ENCODE measurements at regions not wholly inside any gene's neighbourhood (a gene's known extent, or its start where the extent isn't known, plus 50 kb on each side); places are given as distances from the start of the nearest gene placed in this dataset.

DNA sequence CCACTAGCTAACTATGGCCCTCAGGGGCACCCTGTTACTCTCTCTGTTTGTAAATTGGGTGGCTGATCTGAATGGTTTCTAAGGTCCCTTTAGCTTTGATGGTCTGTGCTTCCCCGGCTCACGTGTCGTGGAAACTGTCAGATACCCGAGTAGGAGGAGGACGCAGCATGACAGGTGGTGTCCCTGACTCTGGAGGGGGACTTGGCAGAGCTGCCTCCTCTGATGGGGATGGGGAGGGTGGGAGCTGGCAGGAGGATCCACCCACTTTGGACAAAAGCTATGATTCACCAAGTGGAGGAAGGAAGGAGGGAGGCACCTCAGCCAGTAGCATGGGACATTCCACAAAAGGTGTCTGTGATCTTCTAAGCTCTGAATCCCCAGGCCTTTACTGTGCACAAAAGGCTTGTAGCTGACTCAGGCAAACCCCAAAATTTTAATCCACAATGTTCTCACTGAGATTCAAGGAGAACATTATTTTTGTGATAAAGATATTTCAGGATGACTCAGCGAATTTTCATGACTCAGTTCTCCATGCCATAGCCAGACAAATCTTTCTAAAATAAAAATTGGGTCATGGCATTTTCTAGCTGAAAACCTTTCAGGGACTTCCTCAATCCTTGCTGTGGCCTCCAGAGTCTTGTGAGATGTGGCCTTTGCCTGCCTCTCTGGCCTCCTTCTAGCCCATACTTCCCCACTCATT lies 131.0 kb upstream of the BRINP1 start:
- Histone ChIP-seq H3K9me3 (replicated peaks in 1 of 2; ENCODE audit: control insufficient read depth in 2 of 2, insufficient read depth in 1 of 2, low read depth in 1 of 2, low read length in 2 of 2) (no peaks in the 10 kb centered on the region), H3K4ac (ENCODE audit: low read length) (no peak overlapping the region), H2BK120ac (ENCODE audit: low read depth, low read length) (no peak overlapping the region), H3K4me2 (ENCODE audit: insufficient read depth, low read length, poor library complexity, severe bottlenecking) (no peak overlapping the region), H2BK12ac (ENCODE audit: low read length) (no peak overlapping the region), H3K36me3 (replicated peaks in 1 of 2; ENCODE audit: control insufficient read depth in 2 of 2, insufficient read depth in 2 of 2, low read length in 2 of 2) (no peaks in the 10 kb centered on the region), H3K23ac (ENCODE audit: low read depth, low read length, poor library complexity) (no peak overlapping the region), H3K27ac (replicated peaks; ENCODE audit: low read length) (no peak overlapping the region), H2BK5ac (ENCODE audit: low read length) (no peak overlapping the region), H3K27me3 (ENCODE audit: control insufficient read depth in 3 of 3, insufficient read depth in 3 of 3, low read depth in 1 of 3, low read length in 3 of 3) (no peaks in the 10 kb centered on the region), H2AK5ac (ENCODE audit: low read depth, low read length) (no peak overlapping the region), H4K8ac (ENCODE audit: low read depth, low read length) (no peak overlapping the region), H2BK15ac (ENCODE audit: low read length) (no peak overlapping the region), H3K9ac (ENCODE audit: low read depth, low read length, poor library complexity) (no peak overlapping the region), H3K4me1 (ENCODE audit: control insufficient read depth in 2 of 2, insufficient read depth in 1 of 2, low read depth in 1 of 2, low read length in 2 of 2) (peaks cover 0 to 4% of the 10 kb centered on the region in 2 donors), H3K14ac (ENCODE audit: low read length) (no peak overlapping the region), H4K91ac (ENCODE audit: low read depth, low read length, poor library complexity) (no peak overlapping the region), H2AFZ (ENCODE audit: low read length) (no peak overlapping the region), H3K4me3 (ENCODE audit: low read length in 2 of 2) (no peak overlapping the region), H3K79me1 (ENCODE audit: low read depth, low read length) (no peaks in the 10 kb centered on the region), H3K18ac (ENCODE audit: low read length) (no peak overlapping the region)
- no peak for DNase-seq (ENCODE audit: low spot score)
- no CpG with 5 or more reads among the region's 6 CpGs for WGBS, 2 donors (ENCODE audit: extremely low coverage in 2 of 2, insufficient read length in 2 of 2, insufficient replicate concordance in 1 of 2)

DNA sequence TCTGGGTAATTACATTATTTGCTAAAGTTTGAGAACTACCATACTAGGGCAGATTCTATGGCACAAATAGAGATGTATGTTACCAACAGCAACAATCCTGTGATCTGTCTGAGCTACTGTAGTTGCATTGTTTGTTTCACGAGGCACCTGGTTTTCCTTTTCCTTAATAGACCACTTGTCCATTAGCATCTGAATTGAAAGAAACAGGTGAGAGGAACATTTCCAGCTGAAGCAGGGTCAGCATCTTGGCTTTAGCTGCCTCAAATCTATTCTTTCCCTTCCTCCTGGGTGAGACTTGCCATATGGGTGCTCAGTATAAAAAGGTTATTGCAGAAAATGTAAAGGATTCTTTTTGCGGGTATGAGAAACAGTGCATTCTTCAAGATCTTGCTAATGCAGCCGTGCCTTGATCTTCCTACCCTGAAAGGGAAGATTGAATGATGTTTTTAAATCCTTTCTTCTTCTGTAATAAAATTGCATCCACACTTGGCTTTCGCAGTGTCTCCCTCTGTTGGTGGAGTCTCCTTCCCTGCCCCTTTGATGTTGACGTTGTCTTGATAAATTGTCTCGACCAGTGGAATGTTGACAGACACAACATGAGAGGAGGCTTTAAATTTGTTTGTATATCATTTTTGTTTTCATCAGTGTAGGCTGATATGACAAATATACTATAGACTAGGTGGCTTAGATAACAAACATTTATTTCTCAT lies 118.0 kb upstream of the BRINP1 start:
- Histone ChIP-seq H3K79me1 (ENCODE audit: low read depth, low read length) (no peaks in the 10 kb centered on the region), H2AK5ac (ENCODE audit: low read depth, low read length) (no peak overlapping the region), H2AFZ (ENCODE audit: low read length) (no peak overlapping the region), H2BK15ac (ENCODE audit: low read length) (no peak overlapping the region), H4K8ac (ENCODE audit: low read depth, low read length) (no peak overlapping the region), H3K18ac (ENCODE audit: low read length) (no peak overlapping the region), H3K4me1 (ENCODE audit: control insufficient read depth in 2 of 2, insufficient read depth in 1 of 2, low read depth in 1 of 2, low read length in 2 of 2) (no peaks in the 10 kb centered on the region), H3K4ac (ENCODE audit: low read length) (no peak overlapping the region), H4K91ac (ENCODE audit: low read depth, low read length, poor library complexity) (no peak overlapping the region), H3K4me3 (ENCODE audit: low read length in 2 of 2) (no peak overlapping the region), H3K4me2 (ENCODE audit: insufficient read depth, low read length, poor library complexity, severe bottlenecking) (no peak overlapping the region), H2BK5ac (ENCODE audit: low read length) (no peak overlapping the region), H3K27me3 (ENCODE audit: control insufficient read depth in 3 of 3, insufficient read depth in 3 of 3, low read depth in 1 of 3, low read length in 3 of 3) (no peaks in the 10 kb centered on the region), H3K14ac (ENCODE audit: low read length) (no peak overlapping the region), H3K23ac (ENCODE audit: low read depth, low read length, poor library complexity) (no peak overlapping the region), H3K9me3 (replicated peaks in 1 of 2; ENCODE audit: control insufficient read depth in 2 of 2, insufficient read depth in 1 of 2, low read depth in 1 of 2, low read length in 2 of 2) (no peaks in the 10 kb centered on the region), H3K27ac (replicated peaks; ENCODE audit: low read length) (no peak overlapping the region), H3K9ac (ENCODE audit: low read depth, low read length, poor library complexity) (no peak overlapping the region), H2BK120ac (ENCODE audit: low read depth, low read length) (no peak overlapping the region), H2BK12ac (ENCODE audit: low read length) (no peak overlapping the region), H3K36me3 (replicated peaks in 1 of 2; ENCODE audit: control insufficient read depth in 2 of 2, insufficient read depth in 2 of 2, low read length in 2 of 2) (no peaks in the 10 kb centered on the region)
- no peak for DNase-seq (ENCODE audit: low spot score)
- WGBS, 2 donors (ENCODE audit: extremely low coverage in 2 of 2, insufficient read length in 2 of 2, insufficient replicate concordance in 1 of 2): no CpG with 5 or more reads among the region's 6 CpGs

DNA sequence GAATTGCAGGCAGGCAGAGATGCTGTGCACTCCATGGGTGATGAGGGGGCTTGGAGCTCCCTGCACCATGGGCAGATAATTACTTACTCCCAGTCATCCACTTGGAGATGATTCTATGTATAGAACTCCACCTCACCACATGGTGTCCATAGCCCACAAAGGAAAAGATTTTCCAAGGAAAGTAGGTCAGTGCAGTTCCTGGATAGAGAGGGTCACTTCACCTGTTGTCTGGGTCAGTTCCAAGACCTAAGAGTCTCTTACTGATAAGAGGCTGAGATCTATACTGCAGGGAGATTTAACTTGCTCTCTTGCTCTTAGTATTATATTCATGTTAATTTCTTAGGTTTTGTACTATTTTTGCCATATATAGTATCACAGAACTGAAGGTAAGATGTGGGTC lies 113.9 kb upstream of the BRINP1 start:
- H2BK12ac ChIP-seq (ENCODE audit: low read length): no peak overlapping the region
- H4K91ac ChIP-seq (ENCODE audit: low read depth, low read length, poor library complexity): no peak overlapping the region
- H3K79me1 ChIP-seq (ENCODE audit: low read depth, low read length): no peaks in the 10 kb centered on the region
- H2AFZ ChIP-seq (ENCODE audit: low read length): no peak overlapping the region
- no peak overlapping the region for H3K9ac ChIP-seq (ENCODE audit: low read depth, low read length, poor library complexity)
- H3K4me2 ChIP-seq (ENCODE audit: insufficient read depth, low read length, poor library complexity, severe bottlenecking): no peak overlapping the region
- H3K4me1 ChIP-seq (ENCODE audit: control insufficient read depth in 2 of 2, insufficient read depth in 1 of 2, low read depth in 1 of 2, low read length in 2 of 2): no peaks in the 10 kb centered on the region
- no peak overlapping the region for H3K23ac ChIP-seq (ENCODE audit: low read depth, low read length, poor library complexity)
- no peaks in the 10 kb centered on the region for H3K9me3 ChIP-seq (replicated peaks in 1 of 2; ENCODE audit: control insufficient read depth in 2 of 2, insufficient read depth in 1 of 2, low read depth in 1 of 2, low read length in 2 of 2)
- no peak overlapping the region for H3K4ac ChIP-seq (ENCODE audit: low read length)
- no peak overlapping the region for H2BK15ac ChIP-seq (ENCODE audit: low read length)
- H3K18ac ChIP-seq (ENCODE audit: low read length): no peak overlapping the region
- no peak overlapping the region for H3K14ac ChIP-seq (ENCODE audit: low read length)
- no peak overlapping the region for H2AK5ac ChIP-seq (ENCODE audit: low read depth, low read length)
- H3K27ac ChIP-seq (replicated peaks; ENCODE audit: low read length): no peak overlapping the region
- no peak overlapping the region for H2BK120ac ChIP-seq (ENCODE audit: low read depth, low read length)
- H3K36me3 ChIP-seq (replicated peaks in 1 of 2; ENCODE audit: control insufficient read depth in 2 of 2, insufficient read depth in 2 of 2, low read length in 2 of 2): no peaks in the 10 kb centered on the region
- H3K27me3 ChIP-seq (ENCODE audit: control insufficient read depth in 3 of 3, insufficient read depth in 3 of 3, low read depth in 1 of 3, low read length in 3 of 3): no peaks in the 10 kb centered on the region
- H4K8ac ChIP-seq (ENCODE audit: low read depth, low read length): no peak overlapping the region
- H2BK5ac ChIP-seq (ENCODE audit: low read length): no peak overlapping the region
- no peak overlapping the region for H3K4me3 ChIP-seq (ENCODE audit: low read length in 2 of 2)
- DNase-seq (ENCODE audit: low spot score): no peak

DNA sequence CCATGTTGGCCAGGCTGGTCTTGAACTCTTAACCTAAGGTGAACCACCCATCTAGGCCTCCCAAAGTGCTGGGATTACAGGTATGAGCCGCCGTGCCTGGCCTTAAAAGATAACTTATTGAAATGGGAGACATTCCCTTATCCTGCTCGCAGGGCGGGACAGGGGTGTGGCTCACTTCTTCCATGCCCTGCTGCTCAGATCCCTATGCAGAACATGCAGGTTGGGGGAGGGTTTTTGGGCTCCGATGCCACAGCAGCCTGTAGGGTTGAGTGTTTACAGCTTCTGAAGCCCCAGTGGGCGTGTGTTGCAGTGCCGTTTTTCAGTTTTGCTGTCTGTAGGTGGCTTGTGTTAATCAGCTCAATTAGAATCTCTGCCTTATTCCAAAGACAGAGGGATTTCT lies 108.0 kb upstream of the BRINP1 start:
- peak overlapping the region; percentile 44 for H3K9ac ChIP-seq (ENCODE audit: low read depth, low read length, poor library complexity)
- DNase-seq (ENCODE audit: low spot score): no peak
- no peaks in the 10 kb centered on the region for H3K4me1 ChIP-seq (ENCODE audit: control insufficient read depth in 2 of 2, insufficient read depth in 1 of 2, low read depth in 1 of 2, low read length in 2 of 2)
- no peaks in the 10 kb centered on the region for H3K36me3 ChIP-seq (replicated peaks in 1 of 2; ENCODE audit: control insufficient read depth in 2 of 2, insufficient read depth in 2 of 2, low read length in 2 of 2)
- no peak overlapping the region for H3K4ac ChIP-seq (ENCODE audit: low read length)
- H3K4me3 ChIP-seq (ENCODE audit: low read length in 2 of 2): no peak overlapping the region
- H4K8ac ChIP-seq (ENCODE audit: low read depth, low read length): no peak overlapping the region
- H3K14ac ChIP-seq (ENCODE audit: low read length): no peak overlapping the region
- H2AK5ac ChIP-seq (ENCODE audit: low read depth, low read length): no peak overlapping the region
- H3K27me3 ChIP-seq (ENCODE audit: control insufficient read depth in 3 of 3, insufficient read depth in 3 of 3, low read depth in 1 of 3, low read length in 3 of 3): no peaks in the 10 kb centered on the region
- no peak overlapping the region for H2AFZ ChIP-seq (ENCODE audit: low read length)
- no peak overlapping the region for H2BK15ac ChIP-seq (ENCODE audit: low read length)
- no peak overlapping the region for H4K91ac ChIP-seq (ENCODE audit: low read depth, low read length, poor library complexity)
- no peaks in the 10 kb centered on the region for H3K9me3 ChIP-seq (replicated peaks in 1 of 2; ENCODE audit: control insufficient read depth in 2 of 2, insufficient read depth in 1 of 2, low read depth in 1 of 2, low read length in 2 of 2)
- no peak overlapping the region for H3K27ac ChIP-seq (replicated peaks; ENCODE audit: low read length)
- no peak overlapping the region for H3K18ac ChIP-seq (ENCODE audit: low read length)
- H2BK12ac ChIP-seq (ENCODE audit: low read length): no peak overlapping the region
- no peaks in the 10 kb centered on the region for H3K79me1 ChIP-seq (ENCODE audit: low read depth, low read length)
- H3K23ac ChIP-seq (ENCODE audit: low read depth, low read length, poor library complexity): peak overlapping the region; percentile 43
- no peak overlapping the region for H3K4me2 ChIP-seq (ENCODE audit: insufficient read depth, low read length, poor library complexity, severe bottlenecking)
- no CpG with 5 or more reads among the region's 7 CpGs for WGBS, 2 donors (ENCODE audit: extremely low coverage in 2 of 2, insufficient read length in 2 of 2, insufficient replicate concordance in 1 of 2)
- H2BK5ac ChIP-seq (ENCODE audit: low read length): no peak overlapping the region
- H2BK120ac ChIP-seq (ENCODE audit: low read depth, low read length): no peak overlapping the region

All from neuronal stem cell (in vitro differentiated cells).